HL-60 (cell line): ENCODE measurements at regions not wholly inside any gene's neighbourhood (a gene's known extent, or its start where the extent isn't known, plus 50 kb on each side); places are given as distances from the start of the nearest gene placed in this dataset.

Experiments used
- DNase-seq, 2 experiments: peaks; one replicate each; pipeline ENCODE4 v3.0.0-alpha.2; 2010 to 2020; ENCODE audit warnings: low read depth in 1 of 2, low spot score in 1 of 2
- H3K27ac ChIP-seq: fragments of 250-450 bp; sonication (Bioruptor Pico); replicated peaks from 2 replicates; pipeline ENCODE4 v1.5.1; 2020; ENCODE audit warnings: mild to moderate bottlenecking, moderate library complexity
- H3K27me3 ChIP-seq: fragments of 250-450 bp; sonication (Bioruptor Pico); 2 replicates; pipeline ENCODE4 v1.5.1; 2021; ENCODE audit warnings: mild to moderate bottlenecking, moderate library complexity; ENCODE audit not compliant: insufficient read depth, poor library complexity, severe bottlenecking
- H3K4me3 ChIP-seq: replicated peaks from 2 replicates; pipeline ENCODE4 v1.5.1; 2011; ENCODE audit warnings: mild to moderate bottlenecking, control low read depth, low read length; ENCODE audit not compliant: insufficient read depth
- CTCF ChIP-seq: IDR thresholded peaks from one replicate; pipeline ENCODE4 v1.5.1; 2011; ENCODE audit warnings: low read length, control low read depth, inconsistent platforms; ENCODE audit not compliant: insufficient read depth
- GABPA ChIP-seq: IDR thresholded peaks from 2 replicates; pipeline ENCODE4 v1.6.1; 2012; ENCODE audit warnings: low read depth
- POLR2AphosphoS5 ChIP-seq: IDR thresholded peaks from 2 replicates; pipeline ENCODE4 v1.6.1; 2012; ENCODE audit warnings: low read depth
- REST ChIP-seq: IDR thresholded peaks from 2 replicates; pipeline ENCODE4 v1.6.1; 2012; ENCODE audit warnings: low read depth; ENCODE audit not compliant: insufficient replicate concordance
- SPI1 ChIP-seq: IDR thresholded peaks from 2 replicates; pipeline ENCODE4 v1.6.1; 2012; ENCODE audit warnings: low read depth, mild to moderate bottlenecking, borderline replicate concordance

- H3K27me3 ChIP-seq: peaks cover 8% of the 10 kb centered on the region
- no peak for DNase-seq
- no peak for TF ChIP-seq CTCF
- no peak for TF ChIP-seq POLR2AphosphoS5
- no peak for TF ChIP-seq REST
- no peak for TF ChIP-seq SPI1
- no peak for TF ChIP-seq GABPA
- no peak overlapping the region for H3K27ac ChIP-seq
- H3K4me3 ChIP-seq: no peak overlapping the region
These were observed 128.6 kb upstream of the SLC22A23 start for GRCh38 chr6:3585320-3585935.

GRCh38 chr6:3584606-3585005, 127.8 kb upstream of the SLC22A23 start:
- TF ChIP-seq CTCF: no peak
- no peak for TF ChIP-seq POLR2AphosphoS5
- no peak for TF ChIP-seq REST
- no peak for TF ChIP-seq SPI1
- TF ChIP-seq GABPA: no peak
- no peak for DNase-seq
- Histone ChIP-seq H3K4me3 (no peak overlapping the region), H3K27me3 (peaks cover 8% of the 10 kb centered on the region), H3K27ac (no peak overlapping the region)

GRCh38 chr6:3581469-3581868, 124.6 kb upstream of the SLC22A23 start:
- TF ChIP-seq SPI1 (no peak), POLR2AphosphoS5 (no peak), GABPA (no peak), REST (no peak), CTCF (no peak)

More at GRCh38 chr6:3581469-3581868, 124.6 kb upstream of the SLC22A23 start:
- Histone ChIP-seq H3K27me3 (peaks cover 8% of the 10 kb centered on the region), H3K4me3 (no peak overlapping the region), H3K27ac (no peak overlapping the region)
- no peak for DNase-seq
